Fibroblast of the aortic adventitia (primary cell): ENCODE measurements at regions not wholly inside any gene's neighbourhood (a gene's known extent, or its start where the extent isn't known, plus 50 kb on each side); places are given as distances from the start of the nearest gene placed in this dataset.

Experiments used
- DNase-seq: peaks from one replicate; pipeline ENCODE4 v3.0.0-alpha.2; 2010; ENCODE audit warnings: low read depth
- H3K4me3 ChIP-seq: 2 replicates; pipeline ENCODE4 v1.5.1; 2011; ENCODE audit warnings: low read depth, mild to moderate bottlenecking, control low read depth, low read length, moderate library complexity
- CTCF ChIP-seq: IDR thresholded peaks from 2 replicates; pipeline ENCODE4 v1.5.1; 2011; ENCODE audit warnings: mild to moderate bottlenecking, low read length, control low read depth, inconsistent platforms; ENCODE audit not compliant: insufficient read depth

GRCh38 chr21:15586752-15587427 lies 142.9 kb upstream of the USP25 start:
- no peak for DNase-seq
- TF ChIP-seq CTCF: no peak
- no peak overlapping the region for H3K4me3 ChIP-seq

- peak; percentile 58 for TF ChIP-seq CTCF
- DNase-seq: peak; percentile 76
- H3K4me3 ChIP-seq: no peak overlapping the region
Observed at GRCh38 chr21:15592271-15592860, 137.4 kb upstream of the USP25 start.

- no peak for DNase-seq
- no peak overlapping the region for H3K4me3 ChIP-seq
- no peak for TF ChIP-seq CTCF
Observed at GRCh38 chr21:15592957-15593356, 136.8 kb upstream of the USP25 start.

- TF ChIP-seq CTCF: no peak
Observed at GRCh38 chr21:15601390-15601789, 128.4 kb upstream of the USP25 start.

GRCh38 chr21:15604413-15604812 lies 125.4 kb upstream of the USP25 start:
- no peak overlapping the region for H3K4me3 ChIP-seq
- no peak for TF ChIP-seq CTCF
- DNase-seq: peak; percentile 61

More at GRCh38 chr21:15601390-15601789, 128.4 kb upstream of the USP25 start:
- no peak overlapping the region for H3K4me3 ChIP-seq
- DNase-seq: no peak

- no peak overlapping the region for H3K4me3 ChIP-seq
- DNase-seq: no peak
- no peak for TF ChIP-seq CTCF
Observed at GRCh38 chr21:15614766-15615165, 115.0 kb upstream of the USP25 start.
